ENCODE measurements at regions not wholly inside any gene's neighbourhood (a gene's known extent, or its start where the extent isn't known, plus 50 kb on each side); places are given as distances from the start of the nearest gene placed in this dataset.

DNA sequence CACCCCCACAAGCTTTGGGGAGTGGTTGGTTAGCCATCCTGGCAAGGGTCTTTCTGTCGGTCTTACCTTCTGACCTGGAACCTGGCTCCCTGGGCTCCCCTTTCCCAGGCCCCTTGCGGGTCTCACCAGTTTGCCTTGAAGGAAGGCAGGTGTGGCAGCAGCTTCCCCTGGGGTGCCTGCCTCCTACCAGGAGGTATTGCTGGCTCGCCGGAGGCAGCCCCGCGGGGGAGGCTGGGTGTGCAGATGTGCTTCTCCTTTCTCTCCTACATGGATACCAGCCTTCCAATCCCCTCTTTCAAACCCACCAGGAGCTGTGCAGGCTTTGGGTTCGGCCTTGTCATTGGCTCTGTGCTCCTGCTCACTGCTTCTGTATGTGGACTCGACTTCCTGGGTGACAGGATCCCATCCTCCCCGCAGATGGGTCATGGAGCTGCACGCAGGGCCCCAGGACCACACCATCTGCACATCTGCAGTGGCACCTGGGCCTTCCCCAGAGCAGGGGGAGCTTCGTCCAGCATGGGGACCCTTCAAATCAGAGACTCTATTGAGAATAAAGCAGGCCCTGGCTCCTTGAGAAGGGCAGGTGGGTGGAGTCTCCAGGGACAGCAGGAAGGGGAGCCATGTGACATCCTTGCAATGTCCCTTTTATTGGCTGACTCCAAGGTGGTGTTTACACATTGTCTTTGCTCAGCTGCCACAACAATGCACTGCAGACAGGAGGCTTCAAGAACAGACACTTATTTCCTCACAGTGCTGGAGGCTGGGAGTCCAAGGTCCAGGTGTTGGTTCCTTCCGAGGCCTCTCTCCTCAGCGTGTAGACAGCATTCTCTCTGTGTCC lies 592.0 kb downstream of the BRD1 start:
- no peak for DNase-seq (ENCODE audit: low spot score)

DNA sequence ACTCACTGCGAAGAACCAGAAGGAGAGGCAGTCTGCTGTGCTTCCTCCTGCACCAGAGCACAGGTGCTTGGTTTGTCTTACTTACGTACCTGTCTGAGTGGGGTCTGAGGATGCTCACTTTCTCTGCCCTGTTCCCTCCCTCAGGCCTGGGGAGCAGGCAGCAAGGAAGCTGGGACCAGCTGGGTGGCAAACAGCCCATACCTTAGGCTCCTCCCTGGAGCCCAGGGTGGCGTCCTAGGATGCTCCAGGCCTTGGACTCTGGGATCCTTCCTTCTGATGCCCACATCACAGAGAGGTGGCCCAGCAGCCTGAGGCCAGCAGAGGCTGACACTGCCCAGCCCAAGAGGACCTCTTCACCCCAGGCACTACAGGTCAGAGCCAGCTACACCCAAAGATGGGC lies 593.2 kb downstream of the BRD1 start:
- no peak for DNase-seq (ENCODE audit: low spot score)

- no peak for DNase-seq (ENCODE audit: low spot score)
Observed at GRCh38 chr22:49233507-49234100, 594.1 kb downstream of the BRD1 start.

GRCh38 chr22:49232319-49233067 lies 595.2 kb downstream of the BRD1 start:
- DNase-seq (ENCODE audit: low spot score): no peak

GRCh38 chr22:49230194-49230577 lies 597.5 kb downstream of the BRD1 start:
- DNase-seq (ENCODE audit: low spot score): no peak

DNA sequence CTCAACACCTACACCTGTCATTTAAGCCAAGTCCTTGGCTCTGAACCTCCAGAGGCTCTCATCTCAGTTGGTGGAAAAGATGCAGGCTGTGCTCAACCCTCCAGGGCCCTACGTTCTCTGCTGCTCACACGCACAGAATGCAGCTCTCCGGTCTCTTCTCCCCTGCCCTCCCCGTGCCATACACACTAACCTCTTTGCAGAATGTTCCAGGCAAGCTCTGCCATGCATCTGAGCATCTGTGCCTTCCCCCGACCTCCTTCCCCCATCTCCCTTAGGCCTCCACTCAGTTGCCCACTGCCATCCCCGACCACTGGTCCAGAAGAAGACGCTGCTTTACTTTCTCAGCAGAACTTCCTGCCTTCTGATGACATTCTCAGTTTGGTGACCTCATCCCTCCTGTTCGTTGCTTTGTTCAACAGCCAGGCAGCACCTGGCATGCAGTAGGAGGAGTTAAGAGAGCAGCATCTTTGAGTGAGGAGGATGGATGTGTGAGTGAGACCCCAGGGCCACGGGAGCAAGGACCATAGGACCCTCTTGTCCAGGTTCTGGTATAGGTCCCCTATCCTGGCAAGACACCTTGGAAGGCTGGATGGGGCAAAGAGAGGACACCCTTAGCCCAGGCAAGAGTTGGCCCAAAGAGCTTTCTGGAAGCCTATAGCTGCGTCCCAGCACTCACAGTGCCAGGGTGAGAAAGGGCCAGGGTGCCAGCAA lies 598.0 kb downstream of the BRD1 start:
- DNase-seq (ENCODE audit: low spot score): no peak

DNA sequence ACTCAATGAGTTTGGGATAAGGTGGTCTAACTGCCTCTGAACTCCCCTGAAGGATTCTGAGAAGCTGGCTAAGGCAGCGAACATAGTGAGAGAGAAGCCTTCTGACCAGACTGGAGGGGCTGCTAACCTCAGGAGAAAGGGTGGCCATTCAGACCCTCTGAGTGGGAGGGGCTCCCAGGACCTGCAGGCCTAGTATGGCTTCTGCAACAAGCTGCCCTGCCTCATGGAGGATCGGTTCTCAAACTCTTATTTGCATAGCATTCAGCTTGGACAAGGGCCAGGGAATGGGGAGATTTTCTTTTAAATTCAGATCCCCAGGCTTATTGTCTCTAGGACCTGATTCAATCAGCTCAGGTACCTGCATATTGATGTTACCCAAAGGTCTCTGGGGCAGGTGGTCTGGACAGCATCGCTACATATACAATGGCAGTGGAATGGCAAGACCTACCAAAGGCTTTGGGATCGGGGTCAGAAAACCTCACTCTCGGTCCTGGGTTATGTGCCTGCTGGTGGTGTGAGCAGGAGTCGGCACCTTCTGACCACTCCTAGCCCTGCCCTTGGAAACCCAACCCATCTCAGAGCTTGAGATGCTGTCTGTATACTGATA lies 599.1 kb downstream of the BRD1 start:
- no peak for DNase-seq (ENCODE audit: low spot score)

GRCh38 chr22:49227670-49228069 lies 600.0 kb downstream of the BRD1 start:
- DNase-seq (ENCODE audit: low spot score): no peak

GRCh38 chr22:49226096-49226495 lies 601.6 kb downstream of the BRD1 start:
- no peak for DNase-seq (ENCODE audit: low spot score)

- DNase-seq (ENCODE audit: low spot score): no peak
Observed at GRCh38 chr22:49224243-49224642, 603.4 kb downstream of the BRD1 start.

GRCh38 chr22:49218142-49218541 lies 609.5 kb downstream of the BRD1 start:
- DNase-seq (ENCODE audit: low spot score): no peak

DNA sequence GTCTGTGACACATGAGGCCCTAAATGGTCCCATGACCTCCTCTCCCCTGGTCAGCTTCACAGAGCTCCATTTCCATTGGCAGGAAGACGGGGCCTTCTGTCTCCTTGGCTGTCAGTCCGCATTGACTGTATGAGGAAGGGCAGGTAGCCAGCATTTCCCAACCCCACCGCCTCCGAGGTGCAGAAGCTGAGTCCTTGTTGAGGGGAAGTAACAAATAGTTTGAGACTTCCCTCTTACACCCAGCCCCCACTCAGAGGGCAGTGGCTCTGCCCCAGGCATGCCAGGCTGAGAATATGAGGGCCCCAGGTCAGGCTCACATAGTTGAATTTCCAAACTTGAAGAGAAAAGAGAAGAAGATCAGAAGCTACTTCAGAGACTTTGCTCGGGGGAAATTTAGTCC lies 611.1 kb downstream of the BRD1 start:
- no peak for DNase-seq (ENCODE audit: low spot score)

GRCh38 chr22:49215840-49216239 lies 611.8 kb downstream of the BRD1 start:
- DNase-seq (ENCODE audit: low spot score): no peak

- no peak for DNase-seq (ENCODE audit: low spot score)
Observed at GRCh38 chr22:49214976-49215375, 612.7 kb downstream of the BRD1 start.

DNA sequence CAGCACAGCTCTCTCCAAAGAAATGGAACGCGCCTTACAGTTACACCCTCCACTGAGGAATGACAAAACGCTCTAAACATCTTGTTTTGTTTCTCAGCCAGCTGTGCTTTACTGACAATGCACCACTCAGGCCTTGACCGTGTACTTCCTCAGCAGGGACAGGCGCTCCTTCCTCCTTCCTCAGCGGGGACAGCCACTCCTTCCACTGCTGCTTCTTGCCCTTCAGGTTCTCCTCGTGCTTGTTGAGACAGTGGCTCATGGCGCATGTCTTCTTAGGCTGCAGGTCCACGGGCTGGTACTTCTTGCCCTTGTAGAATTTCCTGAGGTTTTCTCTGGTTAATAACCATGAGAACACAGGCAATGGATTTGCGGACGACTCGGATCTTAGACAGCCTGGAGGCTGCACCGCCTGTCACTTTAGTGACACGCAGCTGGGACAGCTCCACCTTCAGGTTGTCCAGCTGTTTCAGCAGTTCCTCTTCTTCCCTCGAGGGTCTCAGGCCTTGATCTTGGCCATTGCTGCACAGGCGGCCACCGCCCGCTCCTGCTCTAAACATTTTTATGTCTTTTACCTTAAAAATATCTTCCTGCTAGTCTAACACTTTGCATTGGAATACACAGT lies 613.8 kb downstream of the BRD1 start:
- DNase-seq (ENCODE audit: low spot score): no peak

GRCh38 chr22:49212466-49212865 lies 615.2 kb downstream of the BRD1 start:
- DNase-seq (ENCODE audit: low spot score): no peak

DNA sequence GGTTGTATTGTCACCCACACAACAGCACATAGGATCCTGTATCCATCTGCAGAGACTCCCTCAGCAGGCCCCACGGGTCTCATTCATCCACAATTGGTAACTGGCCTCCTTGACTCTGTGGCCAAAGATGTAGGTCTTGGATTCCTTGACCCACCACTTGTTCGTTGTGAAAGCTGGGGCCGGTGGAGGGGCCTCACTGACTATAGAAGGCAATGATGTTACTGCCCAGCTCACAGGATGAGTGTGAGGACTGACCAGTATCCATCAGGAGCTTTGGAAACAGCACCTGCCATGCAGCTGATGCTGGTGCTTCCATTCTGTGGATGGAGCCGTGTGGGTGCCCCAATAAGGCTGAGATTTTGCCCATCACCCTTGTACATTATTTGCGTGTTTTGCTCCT lies 615.7 kb downstream of the BRD1 start:
- no peak for DNase-seq (ENCODE audit: low spot score)

GRCh38 chr22:49211176-49211575 lies 616.5 kb downstream of the BRD1 start:
- no peak for DNase-seq (ENCODE audit: low spot score)

GRCh38 chr22:49210606-49211005 lies 617.1 kb downstream of the BRD1 start:
- DNase-seq (ENCODE audit: low spot score): no peak

GRCh38 chr22:49209452-49210195 lies 618.0 kb downstream of the BRD1 start:
- DNase-seq (ENCODE audit: low spot score): no peak

DNA sequence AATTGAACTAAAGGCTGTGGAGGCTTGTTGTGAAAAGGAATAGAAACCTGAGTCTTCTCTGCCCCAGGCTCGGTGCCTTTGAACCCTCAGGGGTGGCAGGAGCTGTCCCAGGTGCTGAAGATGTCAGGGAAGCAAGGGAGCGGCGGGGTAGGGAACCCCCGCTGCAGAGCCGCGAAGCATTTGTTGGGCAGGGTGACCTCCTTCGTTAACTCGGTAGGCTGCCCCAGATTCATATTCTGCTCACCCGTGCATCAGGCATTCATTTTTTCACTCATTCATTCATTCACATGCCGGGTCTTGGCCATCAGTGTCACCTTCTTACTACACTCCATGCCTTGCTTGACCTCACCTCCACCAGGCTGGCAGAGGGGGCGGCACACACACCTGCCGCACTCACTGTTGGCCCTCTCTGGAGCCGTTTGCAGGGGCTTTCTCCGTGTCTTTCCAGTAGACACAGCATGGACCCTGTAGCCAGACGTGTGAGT lies 618.9 kb downstream of the BRD1 start:
- DNase-seq (ENCODE audit: low spot score): no peak

All from CD4-positive, alpha-beta T cell treated with Interleukin-2 at 100 ng/mL for 4 hours (primary cell).